Muscle layer of colon (tissue), 2 donors: ENCODE measurements at regions not wholly inside any gene's neighbourhood (a gene's known extent, or its start where the extent isn't known, plus 50 kb on each side); places are given as distances from the start of the nearest gene placed in this dataset.

ENCODE experiments used
- H3K27ac ChIP-seq: one replicate; pipeline ENCODE4 v1.7.0; 2013; ENCODE audit warnings: low read depth, mild to moderate bottlenecking, low read length, moderate library complexity
- H3K27me3 ChIP-seq, 2 donors: one replicate each; pipeline ENCODE4 v1.7.0; 2013; ENCODE audit warnings: low read length in 2 of 2, mild to moderate bottlenecking in 2 of 2; ENCODE audit not compliant: insufficient read depth in 2 of 2, control insufficient read depth in 1 of 2
- H3K36me3 ChIP-seq: one replicate; pipeline ENCODE4 v1.7.0; 2013; ENCODE audit warnings: mild to moderate bottlenecking, low read length; ENCODE audit not compliant: insufficient read depth
- H3K4me1 ChIP-seq: one replicate; pipeline ENCODE4 v1.7.0; 2013; ENCODE audit warnings: mild to moderate bottlenecking, low read length; ENCODE audit not compliant: insufficient read depth
- H3K4me3 ChIP-seq, 2 donors: one replicate each; pipeline ENCODE4 v1.7.0; 2013; ENCODE audit warnings: low read length in 2 of 2, low read depth in 1 of 2, mild to moderate bottlenecking in 1 of 2, moderate library complexity in 1 of 2
- H3K9ac ChIP-seq: one replicate; pipeline ENCODE4 v1.7.0; 2013; ENCODE audit warnings: low read length
- H3K9me3 ChIP-seq: one replicate; pipeline ENCODE4 v1.7.0; 2013; ENCODE audit warnings: mild to moderate bottlenecking, low read length
- donor health status: abdominal sarcoma.
- donor health status: Adenocarcinoma of cecum.

DNA sequence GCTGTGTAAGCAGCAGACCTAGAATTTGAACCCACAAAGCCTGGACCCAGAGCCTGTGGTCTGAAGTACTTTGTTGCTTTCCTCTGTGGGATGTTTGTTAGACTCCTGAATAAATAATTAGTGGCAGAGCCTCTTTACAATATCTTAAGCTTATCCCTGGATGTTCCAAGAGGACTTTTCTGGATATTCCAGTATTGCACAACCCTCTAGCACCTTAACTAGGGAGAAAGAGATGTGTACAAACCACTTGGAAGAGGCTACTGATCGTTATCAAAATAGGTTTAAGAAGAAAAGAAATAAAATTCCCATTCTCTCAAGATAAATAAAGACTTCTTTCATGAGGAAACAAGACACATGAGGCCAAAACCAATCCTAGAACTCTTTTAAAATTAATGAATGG, 632.4 kb downstream of the CDH11 start:
- no peaks in the 10 kb centered on the region for H3K27me3 ChIP-seq
- H3K4me3 ChIP-seq: no peak overlapping the region
- H3K27ac ChIP-seq: no peak overlapping the region
- no peak overlapping the region for H3K9ac ChIP-seq
- H3K4me1 ChIP-seq: no peaks in the 10 kb centered on the region
- H3K36me3 ChIP-seq: no peaks in the 10 kb centered on the region
- no peaks in the 10 kb centered on the region for H3K9me3 ChIP-seq

DNA sequence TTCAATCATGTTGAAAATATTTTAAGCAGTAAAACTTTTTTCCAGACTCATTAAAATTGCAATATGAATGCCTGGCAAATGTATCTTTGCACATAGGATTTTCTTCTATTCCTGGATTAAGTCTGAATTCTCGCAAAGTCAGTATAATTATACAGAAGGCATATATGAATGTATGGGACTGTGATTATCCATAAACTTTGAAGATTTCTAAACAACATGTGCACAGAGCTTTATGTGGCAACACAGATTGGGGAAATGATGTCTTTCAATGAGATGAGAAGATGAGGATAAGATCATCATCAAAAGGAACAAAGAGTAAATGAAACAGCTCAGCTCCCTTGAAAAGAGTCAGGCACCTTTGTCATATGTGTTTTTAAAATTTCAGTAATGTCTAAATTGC, 635.3 kb downstream of the CDH11 start:
- H3K27ac ChIP-seq: no peak overlapping the region
- H3K27me3 ChIP-seq: no peaks in the 10 kb centered on the region
- H3K4me1 ChIP-seq: no peaks in the 10 kb centered on the region
- H3K9ac ChIP-seq: no peak overlapping the region
- H3K4me3 ChIP-seq: no peak overlapping the region
- no peaks in the 10 kb centered on the region for H3K36me3 ChIP-seq
- no peaks in the 10 kb centered on the region for H3K9me3 ChIP-seq

DNA sequence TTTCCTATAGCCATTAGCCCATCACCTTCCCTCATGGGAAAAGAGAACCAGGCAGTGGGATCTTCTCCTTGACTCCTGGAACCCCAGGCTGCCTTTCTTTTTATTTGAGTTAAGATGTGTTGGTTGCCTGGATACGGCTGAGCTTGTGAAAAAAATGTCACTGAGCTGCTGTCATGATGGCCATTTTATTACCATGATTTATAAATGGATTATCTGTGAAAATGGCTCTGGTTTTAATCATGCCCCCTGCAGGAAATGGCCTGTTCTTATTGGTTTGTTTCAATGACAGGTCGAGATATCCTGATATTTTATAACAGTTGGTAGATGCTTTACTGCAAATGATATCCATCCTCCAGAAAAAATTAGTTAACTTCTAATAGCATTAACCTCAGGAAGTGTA, 640.4 kb downstream of the CDH11 start:
- Histone ChIP-seq H3K27me3 (no peaks in the 10 kb centered on the region), H3K4me1 (peaks cover 11% of the 10 kb centered on the region), H3K9ac (no peak overlapping the region), H3K27ac (no peak overlapping the region), H3K9me3 (no peaks in the 10 kb centered on the region), H3K4me3 (no peak overlapping the region), H3K36me3 (no peaks in the 10 kb centered on the region)

DNA sequence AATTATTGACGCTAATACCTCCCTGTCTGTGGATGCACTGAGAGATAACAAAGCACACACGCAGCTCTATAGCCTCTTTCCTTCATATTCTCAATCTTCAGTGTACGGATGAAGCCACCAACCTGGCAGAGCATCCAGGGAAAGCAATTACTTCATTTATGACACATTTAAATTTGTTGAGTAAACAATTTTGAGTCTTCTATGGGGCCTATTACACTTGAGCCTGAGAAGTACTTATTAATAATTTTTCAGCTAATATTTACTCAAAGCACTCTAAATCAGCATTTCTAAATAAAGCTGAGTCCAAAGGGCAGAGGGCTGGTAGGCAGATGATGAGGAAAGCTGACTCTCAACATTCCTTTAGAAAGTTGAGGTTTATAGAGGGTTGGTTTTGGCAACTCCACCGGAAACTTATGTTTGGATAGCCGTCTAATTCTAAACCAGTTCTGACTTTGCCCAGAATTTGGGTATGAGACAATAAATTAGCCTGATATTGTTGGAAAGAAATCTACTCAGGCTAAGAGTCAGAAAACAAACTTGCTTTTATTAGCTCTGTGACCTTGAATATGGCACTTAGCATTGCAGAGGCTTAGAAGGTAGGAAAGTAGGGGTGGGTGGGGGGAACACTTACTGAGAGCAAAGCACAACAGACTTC, 643.5 kb downstream of the CDH11 start:
- H3K9me3 ChIP-seq: no peaks in the 10 kb centered on the region
- H3K36me3 ChIP-seq: no peaks in the 10 kb centered on the region
- no peak overlapping the region for H3K4me3 ChIP-seq
- no peak overlapping the region for H3K9ac ChIP-seq
- H3K4me1 ChIP-seq: peaks cover 14% of the 10 kb centered on the region
- no peaks in the 10 kb centered on the region for H3K27me3 ChIP-seq
- H3K27ac ChIP-seq: no peak overlapping the region

DNA sequence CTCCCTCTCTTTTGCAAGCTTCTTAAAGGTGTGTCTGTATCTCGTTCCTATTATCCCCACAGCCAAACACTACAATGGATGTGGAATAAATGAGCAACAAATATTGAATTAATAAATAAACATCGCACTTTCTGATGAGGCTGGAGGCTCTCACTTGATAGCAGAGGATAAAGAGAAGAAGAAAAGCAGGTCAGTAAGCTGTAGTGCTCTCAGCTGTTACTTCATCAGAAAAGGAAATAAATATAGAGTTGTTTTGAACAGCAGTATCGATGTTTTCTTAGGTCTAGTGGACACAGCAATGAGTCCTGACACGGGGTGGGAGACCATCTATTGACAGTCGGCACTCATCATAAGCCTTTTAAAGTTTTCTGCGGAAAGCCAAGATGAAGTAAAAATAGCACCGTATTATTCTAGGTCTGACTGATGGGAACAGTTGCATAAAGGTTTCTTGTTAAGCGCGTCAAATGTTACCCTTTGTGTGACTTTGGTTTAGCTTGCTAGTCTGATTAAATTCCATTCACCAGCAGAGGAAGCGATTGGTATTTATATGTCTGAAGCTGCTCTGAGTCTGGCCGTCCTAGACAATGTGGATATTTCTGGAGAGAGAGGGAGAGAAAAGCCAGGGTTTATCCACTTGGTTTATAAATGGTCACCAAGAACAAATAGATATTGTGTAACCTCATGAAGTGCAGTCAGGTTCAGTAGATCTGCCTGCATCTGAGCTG, 646.1 kb downstream of the CDH11 start:
- Histone ChIP-seq H3K36me3 (no peaks in the 10 kb centered on the region), H3K4me3 (no peak overlapping the region), H3K27me3 (no peaks in the 10 kb centered on the region), H3K4me1 (peaks cover 14% of the 10 kb centered on the region), H3K9ac (no peak overlapping the region), H3K27ac (no peak overlapping the region), H3K9me3 (no peaks in the 10 kb centered on the region)

DNA sequence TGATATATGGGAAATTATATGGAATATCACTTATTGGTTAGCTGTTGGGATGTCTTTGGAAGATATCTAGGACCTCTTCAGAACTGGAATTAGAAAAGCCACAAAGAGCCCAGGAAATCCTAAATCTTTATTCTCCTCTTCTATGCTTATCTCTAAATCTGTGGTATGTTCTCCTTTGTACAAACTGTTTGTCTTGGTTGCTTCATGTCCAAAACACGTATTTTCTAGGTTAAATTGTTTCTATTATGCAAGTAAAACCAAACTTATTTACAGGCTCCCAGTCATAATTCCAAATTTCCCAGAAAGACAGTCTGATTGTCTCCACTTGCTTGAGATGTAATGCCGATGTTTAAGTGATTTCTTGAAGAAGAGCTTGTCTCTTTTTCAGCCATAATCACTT, 650.9 kb downstream of the CDH11 start:
- no peaks in the 10 kb centered on the region for H3K9me3 ChIP-seq

DNA sequence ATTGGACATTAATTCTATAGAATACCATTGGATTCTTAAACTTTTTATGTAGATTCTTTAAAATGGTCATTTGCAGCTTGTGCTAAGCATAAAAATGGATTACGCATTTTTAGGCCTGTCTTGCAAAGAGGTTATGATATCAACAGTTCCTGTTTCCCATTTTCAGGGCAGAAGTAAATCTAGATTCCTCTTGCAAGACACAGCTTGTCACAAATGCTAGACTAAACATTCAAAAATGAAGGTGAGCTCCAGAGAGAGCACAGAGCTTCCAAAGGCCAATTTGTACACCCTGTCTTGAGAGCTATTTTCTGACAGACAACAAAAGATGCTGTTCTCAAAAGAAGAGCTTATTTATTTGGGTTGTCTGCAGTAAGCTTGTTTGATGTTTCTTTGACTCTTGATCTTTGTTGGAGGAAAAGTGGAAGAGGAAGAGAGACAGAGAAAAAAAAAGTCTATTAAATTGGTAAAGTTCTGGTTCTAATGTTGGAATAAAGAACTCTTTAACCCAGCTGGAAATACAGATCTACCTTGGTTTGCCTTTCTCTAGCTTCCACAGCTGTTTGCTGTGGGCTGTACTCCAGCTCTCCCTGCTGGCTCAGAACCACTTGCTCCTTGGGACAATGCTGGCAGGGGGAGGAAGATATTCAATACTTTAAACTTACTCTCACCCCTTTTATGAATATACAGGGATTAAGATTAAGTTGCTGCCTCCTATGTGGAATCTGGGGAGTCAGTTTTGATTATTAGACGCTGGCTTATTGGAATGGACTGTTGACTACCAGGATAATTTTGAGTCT, 651.8 kb downstream of the CDH11 start:
- Histone ChIP-seq H3K4me3 (no peak overlapping the region), H3K27me3 (no peaks in the 10 kb centered on the region), H3K27ac (no peak overlapping the region), H3K4me1 (no peaks in the 10 kb centered on the region), H3K9ac (no peak overlapping the region), H3K9me3 (no peaks in the 10 kb centered on the region), H3K36me3 (no peaks in the 10 kb centered on the region)

More for the DNA sequence above, 650.9 kb downstream of the CDH11 start:
- H3K27ac ChIP-seq: no peak overlapping the region
- no peaks in the 10 kb centered on the region for H3K36me3 ChIP-seq
- no peak overlapping the region for H3K4me3 ChIP-seq
- no peaks in the 10 kb centered on the region for H3K4me1 ChIP-seq
- H3K9ac ChIP-seq: no peak overlapping the region
- H3K27me3 ChIP-seq: no peaks in the 10 kb centered on the region

DNA sequence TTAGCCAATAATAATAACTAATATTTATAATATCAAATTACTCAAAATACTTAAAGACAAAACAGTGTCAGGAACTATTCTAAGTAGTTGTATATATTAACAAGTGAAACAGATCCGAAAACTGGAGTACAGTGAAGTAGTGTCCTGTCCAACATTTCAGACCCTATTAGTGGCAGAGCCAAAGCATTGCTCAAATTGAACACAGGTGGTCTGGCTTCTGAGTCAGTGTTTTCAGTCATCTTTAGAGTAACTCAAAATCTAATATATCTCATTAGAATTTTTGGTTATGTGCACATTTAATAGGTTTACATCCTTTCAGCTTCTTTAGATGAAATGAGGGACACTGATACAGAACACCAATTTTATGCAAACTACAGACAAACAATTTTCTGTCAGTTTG, 652.5 kb downstream of the CDH11 start:
- H3K4me1 ChIP-seq: no peaks in the 10 kb centered on the region
- no peak overlapping the region for H3K27ac ChIP-seq
- no peak overlapping the region for H3K9ac ChIP-seq
- H3K36me3 ChIP-seq: no peaks in the 10 kb centered on the region
- no peaks in the 10 kb centered on the region for H3K27me3 ChIP-seq
- no peak overlapping the region for H3K4me3 ChIP-seq
- no peaks in the 10 kb centered on the region for H3K9me3 ChIP-seq

DNA sequence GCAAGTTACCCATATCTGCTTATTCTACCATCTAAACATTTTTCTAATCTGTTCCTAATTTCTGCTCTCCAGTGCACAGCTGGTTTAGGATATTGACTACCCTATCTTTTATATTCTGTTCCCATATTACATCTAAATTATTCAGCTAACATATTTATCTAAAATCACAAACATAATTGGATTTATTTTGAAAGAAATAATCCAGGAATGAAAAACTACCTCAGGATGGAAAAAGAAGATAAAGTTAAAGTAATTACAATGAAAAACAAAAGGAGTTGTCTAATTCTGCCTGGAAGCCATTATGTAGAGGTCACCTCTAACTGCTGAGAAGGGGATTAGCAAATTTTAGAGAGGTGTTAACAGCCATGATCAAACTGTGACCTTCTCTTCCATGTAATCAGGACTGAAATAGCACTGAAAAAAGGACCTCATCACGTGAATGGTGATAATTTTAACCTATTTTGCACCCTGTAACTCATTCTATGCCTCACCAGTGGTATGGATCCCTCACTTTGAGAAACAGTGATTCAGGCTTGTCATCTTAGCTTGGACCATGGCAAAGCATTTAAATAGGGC, 653.3 kb downstream of the CDH11 start:
- H3K4me1 ChIP-seq: no peaks in the 10 kb centered on the region
- no peaks in the 10 kb centered on the region for H3K9me3 ChIP-seq
- H3K4me3 ChIP-seq: no peak overlapping the region
- H3K9ac ChIP-seq: no peak overlapping the region
- no peaks in the 10 kb centered on the region for H3K27me3 ChIP-seq
- no peak overlapping the region for H3K27ac ChIP-seq
- H3K36me3 ChIP-seq: no peaks in the 10 kb centered on the region

DNA sequence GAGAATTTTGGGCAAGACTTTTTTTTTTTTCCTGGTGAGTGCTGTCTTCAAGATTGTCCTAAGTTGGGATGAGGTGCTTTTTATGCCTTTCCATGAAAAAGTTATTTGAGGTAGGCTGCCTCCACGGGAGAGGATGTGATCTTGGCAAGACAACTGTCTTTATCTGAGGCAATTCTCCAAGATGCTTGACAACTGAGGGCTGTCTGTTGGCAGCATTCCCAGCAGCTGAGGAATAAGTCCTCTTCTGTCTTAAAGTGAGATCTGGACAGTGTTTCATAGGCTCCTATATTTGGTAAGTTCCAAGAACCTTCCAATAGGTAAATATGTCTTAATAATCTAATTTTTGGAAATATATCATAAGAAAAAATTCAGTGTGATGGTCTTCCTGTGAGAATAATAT, 662.0 kb downstream of the CDH11 start:
- no peak overlapping the region for H3K27ac ChIP-seq
- H3K27me3 ChIP-seq: no peaks in the 10 kb centered on the region
- H3K36me3 ChIP-seq: no peaks in the 10 kb centered on the region
- H3K4me3 ChIP-seq: no peak overlapping the region
- no peak overlapping the region for H3K9ac ChIP-seq
- no peaks in the 10 kb centered on the region for H3K9me3 ChIP-seq
- H3K4me1 ChIP-seq: no peaks in the 10 kb centered on the region

DNA sequence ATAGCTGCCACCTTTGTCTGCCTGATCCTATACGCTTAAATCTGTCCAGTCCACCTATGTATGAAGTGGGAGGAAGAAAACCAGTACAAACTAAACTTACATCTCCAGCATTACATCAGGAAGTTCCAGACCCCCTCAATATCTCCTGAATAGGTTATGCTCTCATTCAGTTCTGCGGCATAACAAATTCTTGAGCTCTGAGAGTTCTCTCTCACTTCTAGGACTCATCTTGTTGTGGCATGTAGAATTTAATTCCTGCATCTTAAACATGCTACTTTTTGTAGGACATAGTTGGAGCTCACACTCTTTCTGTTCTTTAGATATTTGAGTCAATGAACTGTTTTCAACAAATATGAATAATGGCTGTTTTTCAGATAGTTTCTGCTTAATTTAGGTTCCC, 662.5 kb downstream of the CDH11 start:
- no peak overlapping the region for H3K4me3 ChIP-seq
- no peaks in the 10 kb centered on the region for H3K4me1 ChIP-seq
- H3K36me3 ChIP-seq: no peaks in the 10 kb centered on the region
- H3K27ac ChIP-seq: no peak overlapping the region
- no peaks in the 10 kb centered on the region for H3K27me3 ChIP-seq
- H3K9me3 ChIP-seq: no peaks in the 10 kb centered on the region
- no peak overlapping the region for H3K9ac ChIP-seq
